ENCODE measurements at regions not wholly inside any gene's neighbourhood (a gene's known extent, or its start where the extent isn't known, plus 50 kb on each side); places are given as distances from the start of the nearest gene placed in this dataset.

- POLR2A ChIA-PET (ENCODE audit: unreplicated experiment) = no interaction called here
- intact Hi-C loops (cut with micrococcal nuclease) = no loop called here
- Histone ChIP-seq H4K20me1 (ENCODE audit: insufficient read depth, low read length) (no peaks in the 10 kb centered on the region), H3K79me1 (ENCODE audit: low read depth in 1 of 2, low read length in 2 of 2) (no peaks in the 10 kb centered on the region), H3K27me3 (ENCODE audit: control insufficient read depth, insufficient read depth, low read length) (no peaks in the 10 kb centered on the region), H2BK15ac (ENCODE audit: low read depth, low read length) (no peak overlapping the region), H3K4me1 (ENCODE audit: control insufficient read depth, insufficient read depth, low read length) (no peaks in the 10 kb centered on the region), H3K9me1 (ENCODE audit: insufficient read depth, low read length) (no peaks in the 10 kb centered on the region), H3K4ac (ENCODE audit: low read depth, low read length) (no peak overlapping the region), H3K56ac (ENCODE audit: extremely low read depth, insufficient read depth, low read length) (no peak overlapping the region), H3K9me3 (ENCODE audit: control insufficient read depth, insufficient read depth, low read length) (0 out of 2 replicates have a peak, but pooled peaks cover 2% of the 10 kb centered on the region), H2AFZ (replicated peaks; ENCODE audit: low read length, poor library complexity) (no peak overlapping the region), H3K23ac (ENCODE audit: low read depth, low read length) (no peak overlapping the region), H2BK20ac (ENCODE audit: low read depth, low read length) (no peak overlapping the region), H3K9ac (ENCODE audit: low read depth, low read length) (no peak overlapping the region), H3K36me3 (ENCODE audit: control insufficient read depth, insufficient read depth, low read length) (no peaks in the 10 kb centered on the region), H4K5ac (ENCODE audit: low read depth, low read length) (no peak overlapping the region), H4K8ac (ENCODE audit: low read depth in 2 of 2, low read length in 2 of 2) (no peak overlapping the region), H3K27ac (ENCODE audit: insufficient read depth, low read length) (no peak overlapping the region), H4K91ac (ENCODE audit: insufficient read depth, low read depth, low read length) (no peak overlapping the region), H3K18ac (ENCODE audit: low read depth, low read length) (no peak overlapping the region), H2BK120ac (ENCODE audit: low read depth, low read length) (no peak overlapping the region), H3K4me3 (ENCODE audit: insufficient read depth, low read depth, low read length) (no peak overlapping the region), H2AK5ac (ENCODE audit: low read depth, low read length) (no peak overlapping the region), H3K4me2 (ENCODE audit: low read depth, low read length) (no peak overlapping the region), H3K14ac (replicated peaks; ENCODE audit: low read depth, low read length) (no peak overlapping the region), H2AK9ac (replicated peaks; ENCODE audit: low read depth, low read length, poor library complexity) (no peak overlapping the region), H2BK5ac (ENCODE audit: low read depth, low read length, poor library complexity, severe bottlenecking) (no peak overlapping the region)
- WGBS, 2 experiments (ENCODE audit: extremely low coverage in 2 of 2, insufficient read length in 1 of 2) = no CpG with 5 or more reads among the region's 2 CpGs
- CTCF ChIA-PET = no interaction called here
- no peak for TF ChIP-seq FOS (IDR thresholded peaks at IDR 0.05; ENCODE audit: low read depth, low read length)
- TF ChIP-seq RAD21 (IDR thresholded peaks at IDR 0.05; ENCODE audit: low read length) = no peak
- TF ChIP-seq NFE2L2 (IDR thresholded peaks at IDR 0.05; ENCODE audit: low read depth, low read length) = no peak
- no peak for TF ChIP-seq MXI1 (IDR thresholded peaks at IDR 0.05; ENCODE audit: borderline replicate concordance, low read depth, low read length)
- no peak for TF ChIP-seq USF2 (IDR thresholded peaks at IDR 0.05; ENCODE audit: low read depth, low read length)
- TF ChIP-seq BHLHE40 (IDR thresholded peaks at IDR 0.05; ENCODE audit: low read depth, low read length) = no peak
- no peak for TF ChIP-seq POLR2A (IDR thresholded peaks at IDR 0.05; ENCODE audit: low read depth, low read length)
- no peak for TF ChIP-seq RCOR1 (IDR thresholded peaks at IDR 0.05; ENCODE audit: insufficient replicate concordance, low read length)
- TF ChIP-seq CHD1 (IDR thresholded peaks at IDR 0.05; ENCODE audit: low read depth, low read length) = no peak
- no peak for TF ChIP-seq MAZ (IDR thresholded peaks at IDR 0.05; ENCODE audit: borderline replicate concordance, low read depth, low read length)
- TF ChIP-seq CTCF (conservative IDR thresholded peaks at IDR 0.05; ENCODE audit: low read depth, low read length) = no peak
- no peak for TF ChIP-seq ELK1 (IDR thresholded peaks at IDR 0.05; ENCODE audit: borderline replicate concordance, low read depth, low read length)
- no peak for TF ChIP-seq MAFK (IDR thresholded peaks at IDR 0.05; ENCODE audit: low read depth, low read length)
- TF ChIP-seq RFX5 (IDR thresholded peaks at IDR 0.05; ENCODE audit: low read depth, low read length) = no peak
- no peak for TF ChIP-seq SMC3 (IDR thresholded peaks at IDR 0.05; ENCODE audit: low read depth, low read length)
- in situ Hi-C loops (cut with MboI; ENCODE audit: low sequenced_read_pairs) = no loop called here
- ATAC-seq (ENCODE audit: low read depth) (no peak), DNase-seq (no peak)
- dilution Hi-C loops (cut with HindIII; ENCODE audit: low sequenced_read_pairs, unreplicated experiment) = no loop called here
- BruUV-seq (replicated peaks) = no TSS peak
Observed at GRCh38 chr6:62889240-62889639, 322.0 kb upstream of the FKBP1C start.

All from IMR-90 (cell line).